PC-3 (cell line): ENCODE measurements at regions not wholly inside any gene's neighbourhood (a gene's known extent, or its start where the extent isn't known, plus 50 kb on each side); places are given as distances from the start of the nearest gene placed in this dataset.

Source experiments
- ATAC-seq: fragments of 200-7000 bp; cut with Tn5 transposase; 2 replicates; pipeline ENCODE4 v1.9.1; 2020; ENCODE audit warnings: mild to moderate bottlenecking, moderate library complexity
- BruUV-seq: library from RNA; stranded (reverse); fragments of 400-500 nt; replicated peaks from 2 replicates; lab custom pipeline; 2021; lab: Mats Ljungman, UMichigan
- CTCF ChIA-PET: fragments of 300-600 bp; sonication (Branson Sonifier 250); formaldehyde crosslinking; loops from one replicate; lab custom pipeline; 2022; ENCODE audit warnings: antibody characterized with exemption; lab: Charles Lee
- POLR2A ChIA-PET: fragments of 300-600 bp; sonication (Branson Sonifier 250); formaldehyde crosslinking; loops from one replicate; lab custom pipeline; 2022; ENCODE audit warnings: antibody characterized with exemption; ENCODE audit not compliant: unreplicated experiment; lab: Charles Lee
- DNase-seq: peaks from one replicate; pipeline ENCODE4 v3.0.0-alpha.2; 2015
- H2AFZ ChIP-seq: fragments of 300-600 bp; sonication (generic); 2 replicates; pipeline ENCODE4 v1.6.0; 2016; ENCODE audit warnings: antibody characterized with exemption, low read length
- H3F3A ChIP-seq: fragments of 300-600 bp; sonication (generic); one replicate; pipeline ENCODE4 v1.6.0; 2017; ENCODE audit warnings: antibody characterized with exemption, low read length, control low read depth, mild to moderate bottlenecking; ENCODE audit not compliant: unreplicated experiment
- H3K27ac ChIP-seq: fragments of 300-600 bp; sonication (generic); 2 replicates; pipeline ENCODE4 v1.5.1; 2016; ENCODE audit warnings: mild to moderate bottlenecking, low read length
- H3K27me3 ChIP-seq: fragments of 300-600 bp; sonication (generic); 2 replicates; pipeline ENCODE4 v1.6.1; 2016; ENCODE audit warnings: low read length, mixed read lengths
- H3K36me3 ChIP-seq: fragments of 300-600 bp; sonication (generic); 2 replicates; pipeline ENCODE4 v1.6.1; 2016; ENCODE audit warnings: low read depth, mixed run types, low read length, mixed read lengths
- H3K4me1 ChIP-seq: fragments of 300-600 bp; sonication (generic); 2 replicates; pipeline ENCODE4 v1.5.1; 2016; ENCODE audit warnings: low read length; ENCODE audit not compliant: insufficient read depth
- H3K4me2 ChIP-seq: fragments of 300-600 bp; sonication (generic); 2 replicates; pipeline ENCODE4 v1.6.0; 2016; ENCODE audit warnings: low read length
- H3K4me3 ChIP-seq: fragments of 300-600 bp; sonication (generic); 2 replicates; pipeline ENCODE4 v1.5.1; 2016; ENCODE audit warnings: mild to moderate bottlenecking, low read length, mixed read lengths
- H3K79me2 ChIP-seq: fragments of 300-600 bp; sonication (generic); 2 replicates; pipeline ENCODE4 v1.6.1; 2017; ENCODE audit warnings: low read length, mixed read lengths
- H3K9ac ChIP-seq: fragments of 300-600 bp; sonication (generic); 2 replicates; pipeline ENCODE4 v1.6.0; 2016; ENCODE audit warnings: mild to moderate bottlenecking, low read length
- H3K9me2 ChIP-seq: fragments of 300-600 bp; sonication (generic); replicated peaks from 2 replicates; pipeline ENCODE4 v1.6.1; 2016; ENCODE audit warnings: mixed run types, low read length, mixed read lengths
- H3K9me3 ChIP-seq: fragments of 300-600 bp; sonication (generic); 2 replicates; pipeline ENCODE4 v1.6.1; 2016; ENCODE audit warnings: low read length, mixed read lengths
- H4K20me1 ChIP-seq: fragments of 300-600 bp; sonication (generic); 2 replicates; pipeline ENCODE4 v1.6.1; 2016; ENCODE audit warnings: low read length, mixed read lengths
- EZH2 ChIP-seq: fragments of 300-600 bp; sonication (generic); IDR thresholded peaks from one replicate; pipeline ENCODE4 v1.6.1; 2017; ENCODE audit warnings: antibody characterized with exemption, mild to moderate bottlenecking, low read length; ENCODE audit not compliant: unreplicated experiment
- EZH2phosphoT487 ChIP-seq: fragments of 300-600 bp; sonication (generic); IDR thresholded peaks from 2 replicates; pipeline ENCODE4 v1.6.1; 2018; ENCODE audit warnings: mild to moderate bottlenecking, antibody characterized with exemption, low read length, borderline replicate concordance
- intact Hi-C: fragments of 100-400 bp; cut with micrococcal nuclease; formaldehyde crosslinking; loops from 2 replicates; pipeline ENCODE4 v1.9.0; 2023
- TF ChIP-seq, protein P1 (sequence below): fragments of 300-600 bp; sonication (generic); conservative IDR thresholded peaks from 2 replicates; pipeline ENCODE4 v1.5.1; 2017; ENCODE audit warnings: antibody characterized with exemption, low read depth, mild to moderate bottlenecking, low read length

DNA sequence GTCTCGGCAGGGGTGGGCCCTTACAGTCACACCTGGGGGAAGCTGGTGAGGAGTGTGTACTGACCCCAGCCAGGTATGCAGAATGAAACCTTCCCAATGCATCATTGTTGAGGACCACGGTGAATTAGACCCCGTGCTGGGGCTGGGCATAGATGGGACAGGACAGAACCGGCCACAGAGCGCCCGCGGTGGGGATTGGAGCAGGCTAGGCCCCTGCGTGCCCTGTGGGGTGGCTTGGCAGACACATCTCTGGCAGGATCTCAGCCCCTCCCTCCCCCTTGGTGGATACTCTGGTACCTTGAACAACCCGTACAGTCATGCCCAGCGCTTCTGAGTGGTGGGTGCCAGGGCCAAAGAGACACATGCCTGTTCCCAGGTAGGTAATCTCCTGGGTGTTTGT, 200.6 kb downstream of the TEX29 start:
- BruUV-seq, result no TSS peak
- no peaks in the 10 kb centered on the region for H3K4me1 ChIP-seq
- TF ChIP-seq EZH2 (no peak), EZH2phosphoT487 (no peak)
- TF ChIP-seq, protein P1, sequence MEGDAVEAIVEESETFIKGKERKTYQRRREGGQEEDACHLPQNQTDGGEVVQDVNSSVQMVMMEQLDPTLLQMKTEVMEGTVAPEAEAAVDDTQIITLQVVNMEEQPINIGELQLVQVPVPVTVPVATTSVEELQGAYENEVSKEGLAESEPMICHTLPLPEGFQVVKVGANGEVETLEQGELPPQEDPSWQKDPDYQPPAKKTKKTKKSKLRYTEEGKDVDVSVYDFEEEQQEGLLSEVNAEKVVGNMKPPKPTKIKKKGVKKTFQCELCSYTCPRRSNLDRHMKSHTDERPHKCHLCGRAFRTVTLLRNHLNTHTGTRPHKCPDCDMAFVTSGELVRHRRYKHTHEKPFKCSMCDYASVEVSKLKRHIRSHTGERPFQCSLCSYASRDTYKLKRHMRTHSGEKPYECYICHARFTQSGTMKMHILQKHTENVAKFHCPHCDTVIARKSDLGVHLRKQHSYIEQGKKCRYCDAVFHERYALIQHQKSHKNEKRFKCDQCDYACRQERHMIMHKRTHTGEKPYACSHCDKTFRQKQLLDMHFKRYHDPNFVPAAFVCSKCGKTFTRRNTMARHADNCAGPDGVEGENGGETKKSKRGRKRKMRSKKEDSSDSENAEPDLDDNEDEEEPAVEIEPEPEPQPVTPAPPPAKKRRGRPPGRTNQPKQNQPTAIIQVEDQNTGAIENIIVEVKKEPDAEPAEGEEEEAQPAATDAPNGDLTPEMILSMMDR, result no peak

DNA sequence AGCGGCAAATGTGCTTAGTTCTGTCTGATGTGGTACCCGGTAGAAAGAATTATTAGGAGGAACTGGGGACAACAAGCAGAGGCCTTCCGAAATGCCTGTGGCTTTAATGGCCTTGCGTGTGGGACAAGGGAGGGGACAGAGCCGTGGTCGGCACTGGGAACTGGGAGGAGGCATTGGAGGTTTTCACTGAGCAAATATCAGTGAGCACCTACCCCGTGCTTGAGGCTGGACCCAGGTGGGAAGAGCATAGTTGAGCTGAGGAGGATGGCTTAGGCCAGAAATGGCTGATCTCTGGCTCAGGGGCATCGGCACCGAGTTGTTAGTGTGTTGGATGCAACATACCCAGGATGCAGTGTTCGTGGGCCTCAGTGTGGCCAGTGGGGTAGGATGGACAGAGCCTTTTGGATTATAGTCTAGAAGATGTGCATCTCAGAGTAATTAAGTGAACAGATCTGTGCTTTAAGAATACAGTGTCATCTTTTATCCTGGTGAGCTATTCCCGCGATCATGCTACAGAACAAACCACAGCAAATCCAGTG, 201.3 kb downstream of the TEX29 start:
- no peak overlapping the region for H3K9ac ChIP-seq
- DNase-seq (no peak), ATAC-seq (no peak)
- ChIA-PET CTCF (no interaction called here), POLR2A (no interaction called here)
- H3K9me2 ChIP-seq, result no peaks in the 10 kb centered on the region
- no peaks in the 10 kb centered on the region for H3F3A ChIP-seq
- no peak overlapping the region for H3K4me3 ChIP-seq
- H3K27ac ChIP-seq, result no peak overlapping the region
- BruUV-seq, result no TSS peak
- no peak for TF ChIP-seq EZH2phosphoT487
- TF ChIP-seq, protein P1, result no peak
- no peak for TF ChIP-seq EZH2
- intact Hi-C loops, result no loop called here
- no peaks in the 10 kb centered on the region for H3K36me3 ChIP-seq
- peaks cover 18% of the 10 kb centered on the region for H3K27me3 ChIP-seq
- H2AFZ ChIP-seq, result no peak overlapping the region
- H4K20me1 ChIP-seq, result no peaks in the 10 kb centered on the region
- no peaks in the 10 kb centered on the region for H3K79me2 ChIP-seq
- H3K9me3 ChIP-seq, result no peaks in the 10 kb centered on the region
- no peaks in the 10 kb centered on the region for H3K4me1 ChIP-seq
- no peak overlapping the region for H3K4me2 ChIP-seq

More for the DNA sequence above, 200.6 kb downstream of the TEX29 start:
- H4K20me1 ChIP-seq, result no peaks in the 10 kb centered on the region
- intact Hi-C loops, result no loop called here
- ATAC-seq, result no peak
- POLR2A ChIA-PET, result no interaction called here
- H3K36me3 ChIP-seq, result no peaks in the 10 kb centered on the region
- H3K9me3 ChIP-seq, result no peaks in the 10 kb centered on the region
- H3F3A ChIP-seq, result no peaks in the 10 kb centered on the region
- DNase-seq, result no peak
- H3K4me2 ChIP-seq, result no peak overlapping the region
- H2AFZ ChIP-seq, result no peak overlapping the region
- H3K27ac ChIP-seq, result no peak overlapping the region
- CTCF ChIA-PET, result no interaction called here
- no peak overlapping the region for H3K4me3 ChIP-seq
- no peak overlapping the region for H3K9ac ChIP-seq
- peaks cover 18% of the 10 kb centered on the region for H3K27me3 ChIP-seq
- H3K9me2 ChIP-seq, result no peaks in the 10 kb centered on the region
- H3K79me2 ChIP-seq, result no peaks in the 10 kb centered on the region

DNA sequence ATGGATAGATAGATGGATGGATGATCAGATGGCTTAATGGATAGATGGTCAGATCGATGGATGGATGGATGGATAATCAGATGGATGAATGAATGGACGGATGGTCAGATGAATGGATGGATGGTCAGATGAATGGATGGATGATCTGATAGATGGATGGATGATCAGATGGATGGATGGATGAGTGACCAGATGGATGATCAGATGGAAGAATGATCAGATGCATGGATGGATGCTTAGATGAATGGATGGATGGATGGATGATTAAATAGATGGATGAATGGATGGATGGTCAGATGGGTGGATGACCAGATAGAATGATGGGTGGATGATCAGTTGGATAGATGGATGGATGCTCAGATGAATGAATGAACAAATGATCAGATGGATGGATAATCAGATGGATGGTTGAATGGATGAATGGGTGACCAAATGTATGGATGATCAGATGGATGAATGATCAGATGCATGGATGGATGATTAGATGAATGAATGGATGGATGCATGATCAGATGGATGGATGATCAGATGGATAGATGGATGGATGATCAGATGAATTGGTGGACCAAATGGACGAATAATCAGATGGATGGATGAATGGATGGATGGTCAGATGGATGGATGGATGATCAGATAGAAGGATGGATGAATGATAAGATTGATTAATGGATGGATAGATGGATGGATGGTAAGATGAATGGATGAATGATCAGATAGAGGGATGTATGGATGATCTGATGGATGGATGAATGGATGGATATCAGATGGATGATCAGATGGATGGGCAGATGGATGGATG, 205.1 kb downstream of the TEX29 start:
- no peaks in the 10 kb centered on the region for H3K4me1 ChIP-seq
- ATAC-seq (no peak), DNase-seq (no peak)
- H3K27ac ChIP-seq, result no peak overlapping the region
- TF ChIP-seq EZH2, result no peak
- no peak for TF ChIP-seq EZH2phosphoT487
- TF ChIP-seq, protein P1, result no peak
- no peak overlapping the region for H2AFZ ChIP-seq
- H3K36me3 ChIP-seq, result no peaks in the 10 kb centered on the region
- CTCF ChIA-PET, result no interaction called here
- H4K20me1 ChIP-seq, result no peaks in the 10 kb centered on the region
- no peak overlapping the region for H3K4me3 ChIP-seq
- H3K27me3 ChIP-seq, result peaks cover 30% of the 10 kb centered on the region
- BruUV-seq, result no TSS peak
- no peaks in the 10 kb centered on the region for H3K79me2 ChIP-seq
- H3K9ac ChIP-seq, result no peak overlapping the region
- no peaks in the 10 kb centered on the region for H3F3A ChIP-seq
- intact Hi-C loops, result no loop called here
- H3K9me2 ChIP-seq, result no peaks in the 10 kb centered on the region
- H3K4me2 ChIP-seq, result no peak overlapping the region
- H3K9me3 ChIP-seq, result no peaks in the 10 kb centered on the region
- POLR2A ChIA-PET, result no interaction called here
